Nucleus accumbens (tissue), 56 donors: ENCODE measurements at regions not wholly inside any gene's neighbourhood (a gene's known extent, or its start where the extent isn't known, plus 50 kb on each side); places are given as distances from the start of the nearest gene placed in this dataset.

Experiments used
- DNase-seq, 56 donors: peaks; one replicate each; lab custom pipeline; 2025; lab: John Stamatoyannopoulos, UW

GRCh38 chr9:82208741-82209450 is 220.3 kb downstream of the SPATA31D1 start:
- no peak for DNase-seq

DNA sequence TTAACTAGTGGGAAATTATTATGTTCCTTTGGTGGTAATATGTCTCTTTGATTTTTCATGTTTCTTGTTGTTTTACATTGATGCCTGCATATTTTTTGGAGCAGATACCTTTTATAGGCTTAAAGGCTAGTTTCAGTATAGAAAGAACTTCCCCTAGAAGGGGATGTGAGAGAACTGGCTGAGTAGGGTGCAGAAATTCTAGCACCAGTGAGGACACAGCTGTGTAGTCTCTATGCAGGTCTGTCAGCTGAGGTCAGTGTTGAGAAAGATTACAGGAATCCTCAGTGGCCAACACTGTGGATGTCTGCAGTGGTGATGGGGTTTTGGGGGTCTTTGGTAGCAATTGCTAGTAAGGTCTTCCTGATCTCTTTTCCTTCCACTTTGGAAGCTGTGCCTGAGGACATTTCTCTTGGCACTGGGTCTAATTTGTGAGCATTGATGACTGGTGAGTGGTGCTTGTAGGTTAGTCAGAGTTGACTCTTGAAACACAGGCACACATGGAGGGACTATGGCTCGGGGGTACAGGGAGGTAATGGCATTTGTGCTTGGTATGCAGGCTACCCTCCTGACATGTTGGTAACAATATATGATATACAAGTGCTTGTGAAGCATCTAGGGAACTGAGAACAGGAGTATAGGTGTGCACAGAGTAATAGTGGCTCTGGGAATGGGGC is 221.4 kb downstream of the SPATA31D1 start:
- no peak for DNase-seq

DNA sequence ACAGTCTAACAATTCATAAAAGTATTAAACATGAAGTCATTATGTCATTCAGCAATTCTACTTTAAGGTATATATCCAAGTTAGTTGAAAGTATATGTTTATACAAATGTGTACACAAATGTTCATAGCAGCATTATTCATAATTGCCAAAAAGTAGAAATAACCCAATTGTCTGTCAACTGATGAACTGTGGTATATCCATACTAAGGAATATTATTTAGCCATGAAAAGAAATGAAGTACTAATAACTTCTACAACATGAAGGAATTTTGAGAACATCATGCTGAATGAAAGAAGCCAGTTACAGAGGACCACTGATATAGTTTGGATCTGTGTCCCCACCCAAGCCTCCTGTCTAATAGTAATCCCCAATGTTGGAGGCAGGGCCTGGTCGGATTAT is 224.3 kb downstream of the SPATA31D1 start:
- DNase-seq = no peak

- DNase-seq = no peak
Measured at GRCh38 chr9:82216435-82216834, 227.9 kb downstream of the SPATA31D1 start.

DNA sequence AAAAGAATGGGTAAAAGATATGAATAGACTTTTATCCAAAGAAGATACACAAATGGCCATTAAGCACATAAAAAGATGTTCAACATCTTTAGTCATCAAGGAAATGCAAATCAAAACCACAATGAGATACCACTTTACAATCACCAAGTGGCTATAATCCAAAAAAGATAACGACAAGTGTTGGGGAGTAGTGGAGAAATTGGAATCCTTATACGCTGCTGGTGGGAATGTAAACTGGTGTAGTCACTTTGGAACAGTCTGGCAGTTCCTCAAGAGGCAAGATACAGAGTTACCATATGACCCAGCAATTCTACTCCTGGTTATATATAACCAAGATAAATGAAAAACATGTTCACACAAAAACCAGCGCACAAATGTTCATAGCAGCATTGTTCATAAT is 234.9 kb downstream of the SPATA31D1 start:
- no peak for DNase-seq

GRCh38 chr9:82231411-82231810 is 242.8 kb downstream of the SPATA31D1 start:
- DNase-seq = no peak

GRCh38 chr9:82234160-82234943 is 245.8 kb downstream of the SPATA31D1 start:
- DNase-seq = no peak

- DNase-seq = no peak
Measured at GRCh38 chr9:82242285-82242963, 253.9 kb downstream of the SPATA31D1 start.

GRCh38 chr9:82247318-82247717 is 258.7 kb downstream of the SPATA31D1 start:
- DNase-seq = no peak

DNA sequence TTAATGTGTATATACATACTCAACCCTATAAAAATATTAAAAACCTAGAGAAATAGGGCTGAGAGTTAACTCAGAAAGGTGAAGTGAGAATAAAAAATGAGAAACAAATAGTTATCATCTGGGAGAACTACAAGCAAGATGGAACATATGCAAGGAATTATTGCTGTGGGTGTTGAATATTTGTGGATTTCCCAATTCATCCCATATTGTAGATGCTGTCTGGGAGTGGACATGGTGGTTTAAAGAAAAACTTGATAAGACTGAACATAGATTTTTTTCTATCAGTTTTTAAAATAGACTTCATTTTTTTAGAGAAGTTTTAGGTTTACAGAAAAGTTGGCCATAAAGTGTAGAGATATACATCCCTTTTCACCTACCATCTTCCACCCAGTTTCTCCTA is 263.5 kb downstream of the SPATA31D1 start:
- no peak for DNase-seq

DNA sequence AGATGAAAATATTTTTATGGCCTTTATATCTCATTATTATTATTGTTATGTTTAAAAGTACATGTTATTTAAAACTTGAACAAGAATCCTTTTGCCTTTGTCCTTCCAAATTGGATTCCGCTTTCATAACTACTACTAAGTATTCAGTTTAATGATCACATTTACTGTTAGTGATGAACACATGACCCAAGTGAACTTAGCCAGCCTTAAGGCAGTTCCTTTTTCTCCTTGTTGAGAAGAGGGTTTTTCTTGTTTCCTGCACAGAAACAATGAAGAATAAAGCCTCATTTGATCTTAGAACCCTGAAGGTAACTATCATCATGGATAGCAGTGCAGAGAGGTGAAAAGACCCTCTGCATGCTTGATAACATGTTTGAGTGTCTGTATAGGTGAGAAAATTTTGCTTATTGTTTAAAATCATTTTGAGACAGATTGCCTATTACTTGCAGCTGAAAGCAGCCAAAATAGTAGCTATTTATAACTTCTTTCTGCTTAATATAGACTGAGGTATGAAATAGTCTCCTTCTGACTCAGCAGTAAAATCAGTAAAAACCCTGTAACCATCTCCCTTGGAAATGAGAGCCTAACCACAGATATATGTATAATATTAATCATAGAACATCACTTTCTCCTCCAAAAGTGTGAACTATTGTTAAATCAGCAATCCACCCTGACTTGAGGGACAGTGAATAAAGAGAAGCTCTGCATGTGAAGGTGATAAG is 266.2 kb downstream of the SPATA31D1 start:
- DNase-seq = no peak

DNA sequence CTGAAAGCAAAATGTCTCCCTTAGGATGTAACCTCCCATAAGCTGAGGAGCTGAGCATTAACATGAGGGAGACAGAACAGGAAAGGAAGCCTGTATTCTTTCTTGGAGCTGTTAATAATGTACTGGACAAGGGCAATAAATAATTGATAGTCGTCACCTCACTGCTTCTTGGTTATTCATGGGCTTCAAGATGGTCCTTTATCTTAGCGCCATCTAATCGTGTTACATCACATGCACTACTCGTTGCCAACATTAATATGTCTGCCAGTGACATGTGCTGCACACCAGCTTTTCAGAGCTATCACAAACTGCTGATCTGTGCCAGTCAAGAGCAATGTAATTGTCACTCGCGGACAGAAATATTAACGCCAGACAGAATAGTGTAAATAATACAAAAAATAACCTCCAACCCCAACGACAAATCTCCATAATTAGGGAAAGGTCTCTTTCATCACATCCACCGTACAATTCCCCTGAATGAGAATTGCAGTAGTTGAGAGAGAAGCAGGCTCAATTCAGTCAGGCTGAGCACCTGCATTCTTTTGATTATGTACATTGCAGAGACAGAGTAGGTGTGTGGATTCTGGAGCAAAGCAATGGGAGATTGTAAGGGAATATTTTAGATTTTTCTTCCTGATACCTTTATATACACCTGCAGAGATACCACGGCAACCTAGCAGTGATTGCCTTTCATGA is 267.1 kb downstream of the SPATA31D1 start:
- DNase-seq = no peak

DNA sequence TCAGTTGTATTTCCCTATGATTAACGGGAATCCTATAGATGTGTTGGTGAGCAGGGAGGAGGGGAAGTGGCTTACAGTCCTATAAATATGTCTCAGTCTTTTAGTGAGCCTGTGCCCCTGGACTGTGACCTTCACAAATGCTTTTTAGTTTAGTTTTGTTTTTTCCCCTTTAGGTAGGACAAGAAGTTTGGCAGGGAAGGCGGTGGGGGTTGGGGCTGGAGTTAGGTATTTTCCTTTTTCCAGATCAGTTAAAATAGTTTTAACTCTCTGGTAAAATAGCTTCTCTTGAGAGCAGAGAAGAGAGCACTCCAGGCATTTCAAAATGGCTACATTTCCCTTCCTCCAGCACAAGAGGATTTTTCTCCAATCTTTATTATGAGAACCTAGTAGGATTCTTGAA is 272.1 kb downstream of the SPATA31D1 start:
- no peak for DNase-seq

- no peak for DNase-seq
Measured at GRCh38 chr9:82263619-82264018, 275.0 kb downstream of the SPATA31D1 start.

DNA sequence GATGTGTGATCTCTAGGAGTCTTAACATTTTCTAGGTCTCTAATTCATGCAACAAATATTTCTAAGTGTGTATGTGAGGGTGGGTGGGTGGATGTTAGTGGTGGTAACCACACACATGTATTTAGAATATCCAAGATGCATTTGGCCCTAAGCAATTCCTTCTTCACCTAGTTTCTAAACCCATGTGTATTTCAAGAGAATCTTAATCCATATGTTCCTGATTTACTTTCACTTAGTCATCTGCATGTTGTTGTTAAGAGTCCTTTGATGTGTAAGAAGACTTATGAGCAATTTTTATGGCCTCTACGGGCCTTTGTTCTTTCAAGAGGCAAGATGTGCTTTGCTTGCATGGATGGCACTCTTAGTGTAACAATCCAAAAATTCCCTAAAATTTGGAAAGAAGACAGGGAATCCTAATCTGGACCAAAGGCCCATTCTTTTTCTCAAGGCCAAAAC is 282.6 kb downstream of the SPATA31D1 start:
- no peak for DNase-seq

GRCh38 chr9:82273121-82273520 is 284.5 kb downstream of the SPATA31D1 start:
- DNase-seq = no peak

DNA sequence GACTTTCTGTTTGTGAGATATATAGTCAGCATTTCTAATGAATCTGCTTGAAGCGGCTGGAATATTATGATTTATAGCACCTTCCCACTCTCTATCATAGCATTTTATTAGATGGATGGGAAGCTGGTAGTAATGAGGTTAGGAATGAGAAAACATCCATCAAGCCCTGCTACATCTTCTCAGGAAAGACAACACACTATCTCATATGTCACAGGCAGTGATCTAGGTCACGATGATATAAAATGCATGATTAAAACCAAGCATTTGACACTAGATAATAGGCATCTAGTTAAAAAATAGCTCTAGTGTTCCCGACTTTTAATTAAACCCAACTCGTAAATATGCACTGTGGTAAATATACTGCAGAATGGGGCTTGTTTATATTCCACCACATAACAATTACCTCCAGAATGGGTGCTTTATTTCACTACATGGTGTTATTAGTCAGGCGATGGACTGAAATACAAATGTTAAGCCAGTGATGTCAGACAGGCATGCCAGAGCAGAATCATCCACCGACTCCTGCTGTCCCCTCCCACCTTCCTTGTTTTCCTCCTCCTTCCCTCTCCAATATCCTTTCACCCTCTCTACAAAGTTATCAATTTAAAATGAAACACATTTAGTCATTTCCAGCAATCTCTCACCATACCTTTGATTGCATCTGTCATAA is 286.8 kb downstream of the SPATA31D1 start:
- no peak for DNase-seq

GRCh38 chr9:82281066-82281465 is 292.5 kb downstream of the SPATA31D1 start:
- DNase-seq = no peak

DNA sequence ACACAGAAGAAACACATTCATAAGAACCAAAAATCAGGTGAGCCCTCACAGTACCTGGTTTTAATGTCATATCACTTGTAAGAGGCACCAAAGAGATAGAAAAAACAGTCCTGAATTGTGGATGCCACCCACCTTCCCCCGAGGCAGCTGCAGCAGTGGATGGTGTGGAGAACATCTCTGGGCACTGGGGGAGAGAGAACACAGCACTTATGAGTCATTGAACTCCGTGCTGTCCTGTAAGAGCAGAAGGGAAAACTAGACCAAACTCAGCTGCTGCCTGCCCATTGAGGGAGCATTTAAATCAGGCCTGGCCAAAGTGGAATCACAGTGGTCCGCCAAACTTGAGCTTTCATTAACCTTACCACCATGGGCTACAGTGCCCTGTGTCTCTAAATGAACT is 296.2 kb downstream of the SPATA31D1 start:
- DNase-seq = no peak
